H1 (cell line): ENCODE measurements at regions not wholly inside any gene's neighbourhood (a gene's known extent, or its start where the extent isn't known, plus 50 kb on each side); places are given as distances from the start of the nearest gene placed in this dataset.

Experiments used
- TBP ChIP-seq: IDR thresholded peaks from 2 replicates; pipeline ENCODE4 v1.6.1; 2011; ENCODE audit warnings: low read depth, low read length, improper control_type of control experiment
- TF ChIP-seq, protein P1 (sequence below): fragments of 300-600 bp; sonication (generic); IDR thresholded peaks from 2 replicates; pipeline ENCODE4 v1.7.1; 2012; ENCODE audit warnings: low read length, moderate library complexity, mild to moderate bottlenecking, inconsistent platforms; ENCODE audit not compliant: insufficient replicate concordance
- TF ChIP-seq, protein P2 (sequence below): IDR thresholded peaks from 2 replicates; pipeline ENCODE4 v1.6.1; 2011; ENCODE audit warnings: low read depth, mild to moderate bottlenecking, low read length; ENCODE audit not compliant: insufficient read depth

DNA sequence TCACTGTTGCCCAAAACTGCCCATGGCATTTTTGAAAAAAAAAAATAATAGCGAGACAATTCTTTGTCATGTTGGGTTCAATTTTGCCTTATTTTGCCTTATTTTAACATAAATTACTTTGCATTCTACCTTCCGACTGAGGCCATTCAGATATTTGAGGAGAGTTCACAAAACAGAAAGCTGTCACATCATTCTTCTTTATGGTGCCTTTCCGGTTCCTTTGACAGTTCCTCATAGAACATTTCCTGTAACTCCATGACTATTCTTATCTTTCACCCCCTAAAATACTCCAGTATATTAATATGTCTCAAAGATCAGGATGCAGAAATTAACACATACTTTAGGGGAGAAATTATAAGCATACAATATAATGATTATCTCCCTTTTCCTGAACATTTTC, 476.7 kb downstream of the NOVA1 start (continued):
- TF ChIP-seq, protein P1, sequence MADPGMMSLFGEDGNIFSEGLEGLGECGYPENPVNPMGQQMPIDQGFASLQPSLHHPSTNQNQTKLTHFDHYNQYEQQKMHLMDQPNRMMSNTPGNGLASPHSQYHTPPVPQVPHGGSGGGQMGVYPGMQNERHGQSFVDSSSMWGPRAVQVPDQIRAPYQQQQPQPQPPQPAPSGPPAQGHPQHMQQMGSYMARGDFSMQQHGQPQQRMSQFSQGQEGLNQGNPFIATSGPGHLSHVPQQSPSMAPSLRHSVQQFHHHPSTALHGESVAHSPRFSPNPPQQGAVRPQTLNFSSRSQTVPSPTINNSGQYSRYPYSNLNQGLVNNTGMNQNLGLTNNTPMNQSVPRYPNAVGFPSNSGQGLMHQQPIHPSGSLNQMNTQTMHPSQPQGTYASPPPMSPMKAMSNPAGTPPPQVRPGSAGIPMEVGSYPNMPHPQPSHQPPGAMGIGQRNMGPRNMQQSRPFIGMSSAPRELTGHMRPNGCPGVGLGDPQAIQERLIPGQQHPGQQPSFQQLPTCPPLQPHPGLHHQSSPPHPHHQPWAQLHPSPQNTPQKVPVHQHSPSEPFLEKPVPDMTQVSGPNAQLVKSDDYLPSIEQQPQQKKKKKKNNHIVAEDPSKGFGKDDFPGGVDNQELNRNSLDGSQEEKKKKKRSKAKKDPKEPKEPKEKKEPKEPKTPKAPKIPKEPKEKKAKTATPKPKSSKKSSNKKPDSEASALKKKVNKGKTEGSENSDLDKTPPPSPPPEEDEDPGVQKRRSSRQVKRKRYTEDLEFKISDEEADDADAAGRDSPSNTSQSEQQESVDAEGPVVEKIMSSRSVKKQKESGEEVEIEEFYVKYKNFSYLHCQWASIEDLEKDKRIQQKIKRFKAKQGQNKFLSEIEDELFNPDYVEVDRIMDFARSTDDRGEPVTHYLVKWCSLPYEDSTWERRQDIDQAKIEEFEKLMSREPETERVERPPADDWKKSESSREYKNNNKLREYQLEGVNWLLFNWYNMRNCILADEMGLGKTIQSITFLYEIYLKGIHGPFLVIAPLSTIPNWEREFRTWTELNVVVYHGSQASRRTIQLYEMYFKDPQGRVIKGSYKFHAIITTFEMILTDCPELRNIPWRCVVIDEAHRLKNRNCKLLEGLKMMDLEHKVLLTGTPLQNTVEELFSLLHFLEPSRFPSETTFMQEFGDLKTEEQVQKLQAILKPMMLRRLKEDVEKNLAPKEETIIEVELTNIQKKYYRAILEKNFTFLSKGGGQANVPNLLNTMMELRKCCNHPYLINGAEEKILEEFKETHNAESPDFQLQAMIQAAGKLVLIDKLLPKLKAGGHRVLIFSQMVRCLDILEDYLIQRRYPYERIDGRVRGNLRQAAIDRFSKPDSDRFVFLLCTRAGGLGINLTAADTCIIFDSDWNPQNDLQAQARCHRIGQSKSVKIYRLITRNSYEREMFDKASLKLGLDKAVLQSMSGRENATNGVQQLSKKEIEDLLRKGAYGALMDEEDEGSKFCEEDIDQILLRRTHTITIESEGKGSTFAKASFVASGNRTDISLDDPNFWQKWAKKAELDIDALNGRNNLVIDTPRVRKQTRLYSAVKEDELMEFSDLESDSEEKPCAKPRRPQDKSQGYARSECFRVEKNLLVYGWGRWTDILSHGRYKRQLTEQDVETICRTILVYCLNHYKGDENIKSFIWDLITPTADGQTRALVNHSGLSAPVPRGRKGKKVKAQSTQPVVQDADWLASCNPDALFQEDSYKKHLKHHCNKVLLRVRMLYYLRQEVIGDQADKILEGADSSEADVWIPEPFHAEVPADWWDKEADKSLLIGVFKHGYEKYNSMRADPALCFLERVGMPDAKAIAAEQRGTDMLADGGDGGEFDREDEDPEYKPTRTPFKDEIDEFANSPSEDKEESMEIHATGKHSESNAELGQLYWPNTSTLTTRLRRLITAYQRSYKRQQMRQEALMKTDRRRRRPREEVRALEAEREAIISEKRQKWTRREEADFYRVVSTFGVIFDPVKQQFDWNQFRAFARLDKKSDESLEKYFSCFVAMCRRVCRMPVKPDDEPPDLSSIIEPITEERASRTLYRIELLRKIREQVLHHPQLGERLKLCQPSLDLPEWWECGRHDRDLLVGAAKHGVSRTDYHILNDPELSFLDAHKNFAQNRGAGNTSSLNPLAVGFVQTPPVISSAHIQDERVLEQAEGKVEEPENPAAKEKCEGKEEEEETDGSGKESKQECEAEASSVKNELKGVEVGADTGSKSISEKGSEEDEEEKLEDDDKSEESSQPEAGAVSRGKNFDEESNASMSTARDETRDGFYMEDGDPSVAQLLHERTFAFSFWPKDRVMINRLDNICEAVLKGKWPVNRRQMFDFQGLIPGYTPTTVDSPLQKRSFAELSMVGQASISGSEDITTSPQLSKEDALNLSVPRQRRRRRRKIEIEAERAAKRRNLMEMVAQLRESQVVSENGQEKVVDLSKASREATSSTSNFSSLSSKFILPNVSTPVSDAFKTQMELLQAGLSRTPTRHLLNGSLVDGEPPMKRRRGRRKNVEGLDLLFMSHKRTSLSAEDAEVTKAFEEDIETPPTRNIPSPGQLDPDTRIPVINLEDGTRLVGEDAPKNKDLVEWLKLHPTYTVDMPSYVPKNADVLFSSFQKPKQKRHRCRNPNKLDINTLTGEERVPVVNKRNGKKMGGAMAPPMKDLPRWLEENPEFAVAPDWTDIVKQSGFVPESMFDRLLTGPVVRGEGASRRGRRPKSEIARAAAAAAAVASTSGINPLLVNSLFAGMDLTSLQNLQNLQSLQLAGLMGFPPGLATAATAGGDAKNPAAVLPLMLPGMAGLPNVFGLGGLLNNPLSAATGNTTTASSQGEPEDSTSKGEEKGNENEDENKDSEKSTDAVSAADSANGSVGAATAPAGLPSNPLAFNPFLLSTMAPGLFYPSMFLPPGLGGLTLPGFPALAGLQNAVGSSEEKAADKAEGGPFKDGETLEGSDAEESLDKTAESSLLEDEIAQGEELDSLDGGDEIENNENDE, result no peak
- TF ChIP-seq, protein P2, sequence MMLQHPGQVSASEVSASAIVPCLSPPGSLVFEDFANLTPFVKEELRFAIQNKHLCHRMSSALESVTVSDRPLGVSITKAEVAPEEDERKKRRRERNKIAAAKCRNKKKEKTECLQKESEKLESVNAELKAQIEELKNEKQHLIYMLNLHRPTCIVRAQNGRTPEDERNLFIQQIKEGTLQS, result no peak
- TF ChIP-seq TBP, result no peak
